ENCODE measurements at regions not wholly inside any gene's neighbourhood (a gene's known extent, or its start where the extent isn't known, plus 50 kb on each side); places are given as distances from the start of the nearest gene placed in this dataset.

DNA sequence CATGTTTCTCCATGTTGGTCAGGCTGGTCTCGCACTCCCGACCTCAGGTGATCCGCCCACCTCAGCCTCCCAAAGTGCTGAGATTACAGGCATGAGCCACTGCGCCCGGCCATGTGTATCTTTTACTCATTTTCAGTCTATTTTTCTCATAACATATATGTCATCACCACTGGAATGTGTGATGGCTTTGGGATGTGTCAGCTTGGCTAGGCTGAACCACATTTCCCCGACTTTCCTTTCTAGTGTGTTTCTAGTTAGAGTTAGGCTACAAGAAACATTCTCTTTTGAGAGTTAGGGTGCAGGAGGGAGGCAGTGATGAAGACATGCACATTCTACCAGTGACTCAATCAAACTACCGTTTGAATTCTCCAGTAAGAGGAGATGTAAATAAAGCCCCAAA, 444.9 kb upstream of the THBS1 start:
- TF ChIP-seq, protein P1, sequence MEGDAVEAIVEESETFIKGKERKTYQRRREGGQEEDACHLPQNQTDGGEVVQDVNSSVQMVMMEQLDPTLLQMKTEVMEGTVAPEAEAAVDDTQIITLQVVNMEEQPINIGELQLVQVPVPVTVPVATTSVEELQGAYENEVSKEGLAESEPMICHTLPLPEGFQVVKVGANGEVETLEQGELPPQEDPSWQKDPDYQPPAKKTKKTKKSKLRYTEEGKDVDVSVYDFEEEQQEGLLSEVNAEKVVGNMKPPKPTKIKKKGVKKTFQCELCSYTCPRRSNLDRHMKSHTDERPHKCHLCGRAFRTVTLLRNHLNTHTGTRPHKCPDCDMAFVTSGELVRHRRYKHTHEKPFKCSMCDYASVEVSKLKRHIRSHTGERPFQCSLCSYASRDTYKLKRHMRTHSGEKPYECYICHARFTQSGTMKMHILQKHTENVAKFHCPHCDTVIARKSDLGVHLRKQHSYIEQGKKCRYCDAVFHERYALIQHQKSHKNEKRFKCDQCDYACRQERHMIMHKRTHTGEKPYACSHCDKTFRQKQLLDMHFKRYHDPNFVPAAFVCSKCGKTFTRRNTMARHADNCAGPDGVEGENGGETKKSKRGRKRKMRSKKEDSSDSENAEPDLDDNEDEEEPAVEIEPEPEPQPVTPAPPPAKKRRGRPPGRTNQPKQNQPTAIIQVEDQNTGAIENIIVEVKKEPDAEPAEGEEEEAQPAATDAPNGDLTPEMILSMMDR (IDR thresholded peaks at IDR 0.05): no peak
- TF ChIP-seq POLR2A (IDR thresholded peaks at IDR 0.05): no peak

All from lower leg skin (tissue), 3 donors.